GM18909 (cell line): ENCODE measurements at regions not wholly inside any gene's neighbourhood (a gene's known extent, or its start where the extent isn't known, plus 50 kb on each side); places are given as distances from the start of the nearest gene placed in this dataset.
"Not testable (repeated sequence)": the region's sequence is repeated elsewhere in the genome, so short reads cannot be mapped to it uniquely, and the experiment has no call there.

Experiments
- ATAC-seq: cut with Tn5 transposase; IDR thresholded peaks from one replicate; pipeline ENCODE4 v1.9.1; 2021; ENCODE audit warnings: mild to moderate bottlenecking; ENCODE audit not compliant: unreplicated experiment, poor library complexity

DNA sequence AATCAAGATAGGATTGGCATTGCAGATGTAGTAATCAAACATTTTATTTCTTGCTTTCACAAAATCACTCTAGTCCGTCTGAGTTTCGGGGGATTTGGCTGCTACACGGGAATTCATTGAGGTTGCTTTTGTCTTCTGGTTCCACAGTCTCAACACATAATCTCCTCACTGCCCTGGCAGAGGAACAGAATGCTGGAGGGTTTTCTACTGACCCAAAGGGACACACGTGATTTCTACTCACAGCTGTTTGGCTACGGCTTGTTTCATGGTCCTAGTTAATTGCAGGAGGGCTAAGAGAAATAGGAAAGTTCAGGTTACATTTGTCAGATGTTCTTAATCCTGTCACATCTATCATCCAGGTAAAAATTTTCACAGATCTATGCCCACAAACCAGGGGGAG, 1811.6 kb downstream of the ARAP2 start:
- ATAC-seq: no peak

DNA sequence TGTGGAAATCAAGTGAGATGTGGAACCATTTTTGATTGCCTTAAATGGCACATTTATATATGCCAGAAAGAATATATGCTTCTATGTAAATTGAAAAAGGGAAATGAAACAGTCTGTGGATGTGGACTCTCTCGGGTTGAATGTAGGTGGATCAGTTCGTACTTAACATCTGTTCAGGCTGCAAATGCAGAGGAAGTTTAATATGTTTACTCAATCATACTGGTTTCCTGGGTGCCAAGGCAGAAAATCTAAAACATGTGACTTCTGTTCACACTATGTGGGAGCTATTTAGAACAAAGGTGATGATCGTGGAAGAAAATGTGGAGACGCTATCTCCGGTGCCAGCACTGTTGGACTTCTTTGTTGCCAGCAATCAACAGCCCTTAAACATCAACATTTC, 1809.9 kb downstream of the ARAP2 start:
- not testable (repeated sequence) for ATAC-seq

DNA sequence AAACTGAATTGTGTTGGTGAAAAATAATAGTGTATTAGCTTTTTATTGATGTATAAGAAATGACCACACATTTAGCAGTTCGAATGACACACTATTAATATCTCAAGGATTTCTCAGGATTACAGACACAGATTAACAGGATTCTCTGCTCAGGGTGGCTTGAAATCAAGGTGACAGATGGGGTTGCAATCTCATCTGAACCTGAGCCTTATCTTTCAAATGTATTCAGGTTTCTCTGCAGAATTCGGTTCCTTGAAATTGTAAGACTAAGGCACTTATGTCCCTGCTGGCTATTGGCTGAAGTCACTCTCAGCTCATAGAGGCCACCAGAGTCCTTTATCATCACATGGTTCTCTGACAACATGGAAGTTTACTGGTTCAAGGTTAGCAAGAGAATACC, 1780.1 kb downstream of the ARAP2 start:
- no peak for ATAC-seq

GRCh38 chr4:34466411-34466810, 1777.9 kb downstream of the ARAP2 start:
- ATAC-seq: no peak

DNA sequence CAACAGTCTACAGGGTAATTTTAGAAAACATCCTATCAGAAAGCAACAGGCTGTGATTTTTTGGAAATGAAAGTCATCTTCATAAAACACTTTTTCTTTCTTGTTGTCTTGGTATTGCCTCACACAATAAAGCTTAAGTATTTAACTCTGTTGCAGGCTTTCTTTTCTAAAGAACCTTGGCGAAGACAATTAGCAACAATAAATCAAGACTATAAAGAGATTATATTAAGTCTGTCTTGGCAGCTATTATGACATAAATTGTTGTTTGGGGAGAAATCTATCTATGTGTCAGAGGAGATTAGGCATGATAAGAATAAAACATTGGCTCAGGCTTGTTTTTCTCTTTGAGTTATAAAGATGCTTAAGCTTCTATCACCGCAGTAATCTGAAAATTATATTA, 1774.8 kb downstream of the ARAP2 start:
- no peak for ATAC-seq

DNA sequence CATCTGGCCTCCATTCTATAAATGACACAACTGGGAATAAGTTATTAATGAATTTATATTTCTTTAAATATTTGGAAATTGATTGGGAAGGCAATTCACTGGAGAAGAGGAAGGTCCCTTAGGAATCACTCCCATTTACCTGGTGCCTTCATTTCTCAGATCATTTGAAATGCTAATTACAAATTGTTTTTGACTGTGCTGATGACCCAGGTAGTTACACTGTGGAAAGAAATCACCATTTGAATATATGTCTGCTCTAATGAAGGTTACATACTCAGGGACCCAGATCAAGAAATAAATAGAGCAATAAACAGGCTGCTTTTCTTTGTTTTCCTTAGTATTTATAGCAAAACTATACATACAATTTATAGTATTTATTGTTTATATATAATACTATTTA, 1759.1 kb downstream of the ARAP2 start:
- ATAC-seq: no peak

GRCh38 chr4:34486461-34487363, 1757.6 kb downstream of the ARAP2 start:
- ATAC-seq: no peak

DNA sequence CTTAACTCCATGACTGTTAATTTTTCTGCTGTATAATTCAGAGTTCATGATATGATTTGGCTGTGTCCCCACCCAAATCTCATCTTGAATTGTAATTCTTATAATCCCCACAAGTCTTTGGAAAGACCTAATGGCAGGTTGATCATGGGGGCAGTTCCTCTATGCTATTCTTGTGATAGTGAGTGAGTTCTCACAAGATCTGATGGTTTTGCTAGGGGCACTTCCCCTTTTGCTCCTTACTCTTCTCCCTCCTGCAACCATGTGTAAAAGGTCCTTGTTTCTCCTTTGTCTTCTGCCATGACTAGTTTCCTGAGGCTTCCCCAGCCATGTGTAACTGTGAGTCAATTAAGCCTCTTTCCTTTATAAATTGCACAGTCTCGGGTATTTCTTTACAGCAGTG, 1751.9 kb downstream of the ARAP2 start:
- ATAC-seq: no peak

GRCh38 chr4:34502086-34502485, 1742.2 kb downstream of the ARAP2 start:
- no peak for ATAC-seq

GRCh38 chr4:34504731-34505130, 1739.6 kb downstream of the ARAP2 start:
- ATAC-seq: not testable (repeated sequence)

DNA sequence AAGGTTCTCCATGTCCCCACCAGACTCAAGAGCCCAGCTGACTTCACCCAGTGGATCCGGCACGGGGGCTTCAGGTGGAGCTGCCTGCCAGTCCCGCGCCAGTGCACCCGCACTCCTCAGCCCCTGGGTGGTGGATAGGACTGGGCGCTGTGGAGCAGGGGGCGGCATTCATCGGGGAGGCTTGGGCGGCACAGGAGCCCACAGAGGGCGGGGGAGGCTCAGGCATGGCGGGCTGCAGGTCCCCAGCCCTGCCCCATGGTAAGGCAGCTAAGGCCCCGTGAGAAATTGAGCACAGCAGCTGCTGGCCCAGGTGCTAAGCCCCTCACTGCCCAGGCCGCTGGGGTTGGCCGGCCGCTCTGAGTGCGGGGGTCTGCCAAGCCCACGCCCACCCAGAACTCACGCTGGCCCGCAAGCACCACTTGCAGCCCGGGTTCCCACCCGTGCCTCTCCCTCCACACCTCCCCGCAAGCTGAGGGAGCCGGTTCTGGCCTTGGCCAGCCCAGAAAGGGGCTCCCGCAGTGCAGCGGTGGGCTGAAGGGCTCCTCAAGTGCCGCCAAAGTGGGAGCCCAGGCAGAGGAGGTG, 1737.7 kb downstream of the ARAP2 start:
- ATAC-seq: not testable (repeated sequence)

DNA sequence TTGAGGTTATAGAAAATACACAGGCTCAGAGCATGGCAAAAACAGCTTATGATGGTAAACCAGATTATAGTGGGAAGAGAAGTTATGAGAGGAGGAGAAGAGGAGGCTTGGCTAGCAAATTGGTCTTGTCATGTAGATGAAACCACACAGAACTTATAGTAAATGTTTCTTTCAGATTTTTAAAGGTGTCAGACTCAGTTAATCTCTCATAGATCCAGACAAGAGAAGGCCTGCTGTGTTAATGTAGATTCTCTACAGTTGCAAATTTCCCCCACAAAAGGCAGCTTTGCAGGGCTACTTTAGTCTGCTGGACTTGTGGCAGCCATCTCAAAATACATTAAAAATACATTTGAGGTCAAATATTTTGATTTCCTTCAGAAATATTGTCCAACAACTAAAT, 1731.7 kb downstream of the ARAP2 start:
- ATAC-seq: no peak

- ATAC-seq: no peak
These were observed 1727.8 kb downstream of the ARAP2 start for GRCh38 chr4:34516524-34516923.

- ATAC-seq: no peak
These were observed 1709.4 kb downstream of the ARAP2 start for GRCh38 chr4:34534916-34535315.

GRCh38 chr4:34566091-34566490, 1678.2 kb downstream of the ARAP2 start:
- no peak for ATAC-seq

GRCh38 chr4:34572026-34572425, 1672.3 kb downstream of the ARAP2 start:
- no peak for ATAC-seq

DNA sequence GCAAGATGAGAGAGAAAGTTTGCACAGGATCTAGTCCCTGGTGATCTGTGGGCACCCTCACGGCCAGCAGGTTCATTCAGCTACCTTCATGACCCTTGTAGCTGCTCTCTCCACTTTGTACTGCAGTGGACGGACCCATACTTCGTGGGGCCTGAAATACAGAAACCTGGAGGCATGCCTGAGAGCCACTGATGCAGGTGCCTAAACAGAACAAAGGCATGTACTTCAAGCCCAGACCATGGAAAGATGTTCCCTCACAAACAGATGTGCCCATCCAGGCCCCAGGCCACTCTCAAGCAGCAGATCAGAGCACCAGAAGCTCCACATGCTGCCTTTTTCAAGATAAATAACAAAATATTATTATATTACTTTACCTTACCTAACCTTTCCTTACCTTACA, 1629.0 kb downstream of the ARAP2 start:
- ATAC-seq: no peak

DNA sequence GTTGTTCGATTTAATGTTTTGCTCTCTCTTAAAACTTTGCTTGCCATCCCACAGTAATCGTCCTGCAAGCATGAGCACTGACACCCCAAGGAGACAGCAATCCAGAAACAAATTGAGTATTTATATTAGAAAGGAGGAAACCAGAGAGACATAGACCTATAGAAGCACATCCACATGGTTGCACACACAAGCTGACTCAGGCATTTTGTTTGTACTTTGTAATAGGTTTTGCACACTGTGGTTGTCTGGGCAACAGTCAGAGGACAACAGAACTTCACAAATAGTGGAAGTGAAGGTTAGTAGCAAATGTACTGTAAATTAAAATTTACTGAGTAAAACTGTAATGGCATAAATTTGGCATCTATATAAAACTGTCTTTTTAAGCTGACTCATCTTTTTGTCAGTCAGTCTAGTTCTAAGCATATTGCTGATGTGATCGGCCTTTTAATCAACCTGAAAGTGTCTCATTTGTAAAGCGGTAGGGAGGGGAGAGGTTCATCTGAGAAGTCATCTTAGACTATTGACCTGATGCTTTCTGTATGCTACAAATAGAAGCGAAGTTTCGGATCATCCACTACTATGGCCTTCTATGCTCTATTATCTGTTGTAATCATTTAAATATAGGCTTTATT, 1624.7 kb downstream of the ARAP2 start:
- ATAC-seq: no peak

DNA sequence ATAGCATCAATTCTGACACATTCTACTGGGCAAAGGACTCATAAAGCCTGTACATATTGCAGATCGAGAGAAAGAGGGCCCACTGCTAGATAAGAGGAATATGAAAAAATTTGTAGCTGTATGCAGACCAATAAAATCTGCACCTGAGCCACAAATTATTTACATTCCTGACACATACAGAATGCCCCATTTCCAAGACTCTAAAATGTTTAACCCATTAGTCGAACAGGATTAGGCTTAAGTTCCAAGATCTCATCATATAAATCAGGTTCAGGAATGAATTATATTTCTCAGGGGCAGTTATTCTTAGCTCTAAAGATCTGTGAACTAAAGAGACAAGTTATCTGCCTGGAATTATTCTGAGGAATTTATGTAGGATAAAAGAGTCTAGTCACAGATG, 1615.8 kb downstream of the ARAP2 start:
- ATAC-seq: no peak

- no peak for ATAC-seq
These were observed 1614.9 kb downstream of the ARAP2 start for GRCh38 chr4:34629451-34629850.

GRCh38 chr4:34633241-34633640, 1611.1 kb downstream of the ARAP2 start:
- no peak for ATAC-seq
